Lower leg skin (tissue), 3 donors: ENCODE measurements at regions not wholly inside any gene's neighbourhood (a gene's known extent, or its start where the extent isn't known, plus 50 kb on each side); places are given as distances from the start of the nearest gene placed in this dataset.

ENCODE experiments used
- POLR2A ChIP-seq, 2 donors: fragments of 450-650 bp; IDR thresholded peaks; one replicate each; pipeline ENCODE4 v1.6.1; 2016 to 2017; ENCODE audit warnings: antibody characterized with exemption in 2 of 2, mild to moderate bottlenecking in 1 of 2, moderate library complexity in 1 of 2
- TF ChIP-seq, protein P1 (sequence below), 3 donors: fragments of 450-650 bp; IDR thresholded peaks; one replicate each; pipeline ENCODE4 v1.5.1; 2016; ENCODE audit warnings: antibody characterized with exemption in 3 of 3, mild to moderate bottlenecking in 3 of 3, moderate library complexity in 2 of 3

DNA sequence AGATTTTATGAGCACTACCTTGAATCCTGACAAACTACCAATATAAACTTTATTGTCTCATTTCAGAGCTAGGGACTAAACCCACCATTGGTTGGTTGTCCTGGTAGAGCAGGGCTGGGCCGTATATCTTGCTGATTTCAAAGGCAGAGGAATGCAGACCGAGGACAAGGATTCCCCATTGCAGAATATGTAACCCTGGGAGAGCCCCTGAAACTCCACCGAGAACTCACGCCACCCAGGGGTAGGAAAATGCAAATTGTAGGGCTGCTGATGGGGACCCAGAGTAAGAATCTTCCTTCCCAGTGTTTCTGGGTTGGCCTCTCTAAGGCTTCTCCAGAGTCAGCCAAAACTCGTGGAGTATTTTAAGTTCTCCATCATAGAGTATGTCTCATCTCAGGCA lies 235.3 kb downstream of the ABHD5 start:
- TF ChIP-seq, protein P1, sequence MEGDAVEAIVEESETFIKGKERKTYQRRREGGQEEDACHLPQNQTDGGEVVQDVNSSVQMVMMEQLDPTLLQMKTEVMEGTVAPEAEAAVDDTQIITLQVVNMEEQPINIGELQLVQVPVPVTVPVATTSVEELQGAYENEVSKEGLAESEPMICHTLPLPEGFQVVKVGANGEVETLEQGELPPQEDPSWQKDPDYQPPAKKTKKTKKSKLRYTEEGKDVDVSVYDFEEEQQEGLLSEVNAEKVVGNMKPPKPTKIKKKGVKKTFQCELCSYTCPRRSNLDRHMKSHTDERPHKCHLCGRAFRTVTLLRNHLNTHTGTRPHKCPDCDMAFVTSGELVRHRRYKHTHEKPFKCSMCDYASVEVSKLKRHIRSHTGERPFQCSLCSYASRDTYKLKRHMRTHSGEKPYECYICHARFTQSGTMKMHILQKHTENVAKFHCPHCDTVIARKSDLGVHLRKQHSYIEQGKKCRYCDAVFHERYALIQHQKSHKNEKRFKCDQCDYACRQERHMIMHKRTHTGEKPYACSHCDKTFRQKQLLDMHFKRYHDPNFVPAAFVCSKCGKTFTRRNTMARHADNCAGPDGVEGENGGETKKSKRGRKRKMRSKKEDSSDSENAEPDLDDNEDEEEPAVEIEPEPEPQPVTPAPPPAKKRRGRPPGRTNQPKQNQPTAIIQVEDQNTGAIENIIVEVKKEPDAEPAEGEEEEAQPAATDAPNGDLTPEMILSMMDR (IDR thresholded peaks at IDR 0.05) = no peak
- no peak for TF ChIP-seq POLR2A (IDR thresholded peaks at IDR 0.05)
